ENCODE measurements at regions not wholly inside any gene's neighbourhood (a gene's known extent, or its start where the extent isn't known, plus 50 kb on each side); places are given as distances from the start of the nearest gene placed in this dataset.

- peaks cover 3% of the 10 kb centered on the region for H3K4me1 Mint-ChIP-seq (ENCODE audit: low read depth)
- no peak overlapping the region for H3K4me3 Mint-ChIP-seq
- peaks cover 24% of the 10 kb centered on the region for H3K36me3 Mint-ChIP-seq (ENCODE audit: low read depth)
- H3K9me3 Mint-ChIP-seq = peaks cover 41% of the 10 kb centered on the region
- H3K27ac Mint-ChIP-seq = no peak overlapping the region
- no peak for DNase-seq (ENCODE audit: low spot score)
- no peaks in the 10 kb centered on the region for H3K27me3 Mint-ChIP-seq (ENCODE audit: low read depth)
Observed at GRCh38 chr4:123043013-123043412, 120.6 kb upstream of the NUDT6 start.

- Mint-ChIP-seq H3K4me1 (ENCODE audit: low read depth) (peaks cover 3% of the 10 kb centered on the region), H3K36me3 (ENCODE audit: low read depth) (peaks cover 27% of the 10 kb centered on the region), H3K9me3 (peaks cover 50% of the 10 kb centered on the region), H3K27ac (no peak overlapping the region), H3K27me3 (ENCODE audit: low read depth) (no peaks in the 10 kb centered on the region), H3K4me3 (no peak overlapping the region)
- DNase-seq (ENCODE audit: low spot score) = no peak
Observed at GRCh38 chr4:123043793-123044425, 121.5 kb upstream of the NUDT6 start.

GRCh38 chr4:123046096-123046495, 123.7 kb upstream of the NUDT6 start:
- H3K27ac Mint-ChIP-seq = no peak overlapping the region
- H3K9me3 Mint-ChIP-seq = peaks cover 71% of the 10 kb centered on the region
- no peaks in the 10 kb centered on the region for H3K27me3 Mint-ChIP-seq (ENCODE audit: low read depth)
- no peak for DNase-seq (ENCODE audit: low spot score)
- no peak overlapping the region for H3K4me3 Mint-ChIP-seq
- H3K36me3 Mint-ChIP-seq (ENCODE audit: low read depth) = peaks cover 35% of the 10 kb centered on the region
- H3K4me1 Mint-ChIP-seq (ENCODE audit: low read depth) = peaks cover 3% of the 10 kb centered on the region

- no peak overlapping the region for H3K4me3 Mint-ChIP-seq
- DNase-seq (ENCODE audit: low spot score) = no peak
- H3K9me3 Mint-ChIP-seq = peaks cover 57% of the 10 kb centered on the region
- peaks cover 35% of the 10 kb centered on the region for H3K36me3 Mint-ChIP-seq (ENCODE audit: low read depth)
- no peaks in the 10 kb centered on the region for H3K27me3 Mint-ChIP-seq (ENCODE audit: low read depth)
- no peaks in the 10 kb centered on the region for H3K4me1 Mint-ChIP-seq (ENCODE audit: low read depth)
- H3K27ac Mint-ChIP-seq = no peak overlapping the region
Observed at GRCh38 chr4:123050018-123050417, 127.6 kb upstream of the NUDT6 start.

GRCh38 chr4:123052007-123052406, 129.6 kb upstream of the NUDT6 start:
- H3K4me1 Mint-ChIP-seq (ENCODE audit: low read depth) = no peaks in the 10 kb centered on the region
- no peaks in the 10 kb centered on the region for H3K27me3 Mint-ChIP-seq (ENCODE audit: low read depth)
- no peak overlapping the region for H3K4me3 Mint-ChIP-seq
- H3K36me3 Mint-ChIP-seq (ENCODE audit: low read depth) = peaks cover 33% of the 10 kb centered on the region
- H3K9me3 Mint-ChIP-seq = peaks cover 53% of the 10 kb centered on the region
- no peak overlapping the region for H3K27ac Mint-ChIP-seq
- DNase-seq (ENCODE audit: low spot score) = no peak

GRCh38 chr4:123055943-123056342, 133.5 kb upstream of the NUDT6 start:
- H3K36me3 Mint-ChIP-seq (ENCODE audit: low read depth) = peaks cover 44% of the 10 kb centered on the region
- no peak for DNase-seq (ENCODE audit: low spot score)
- no peaks in the 10 kb centered on the region for H3K4me1 Mint-ChIP-seq (ENCODE audit: low read depth)
- no peaks in the 10 kb centered on the region for H3K27me3 Mint-ChIP-seq (ENCODE audit: low read depth)
- H3K27ac Mint-ChIP-seq = no peak overlapping the region
- no peak overlapping the region for H3K4me3 Mint-ChIP-seq
- H3K9me3 Mint-ChIP-seq = peaks cover 35% of the 10 kb centered on the region

- no peaks in the 10 kb centered on the region for H3K4me1 Mint-ChIP-seq (ENCODE audit: low read depth)
- no peaks in the 10 kb centered on the region for H3K27me3 Mint-ChIP-seq (ENCODE audit: low read depth)
- H3K4me3 Mint-ChIP-seq = no peak overlapping the region
- peaks cover 21% of the 10 kb centered on the region for H3K9me3 Mint-ChIP-seq
- DNase-seq (ENCODE audit: low spot score) = no peak
- peaks cover 30% of the 10 kb centered on the region for H3K36me3 Mint-ChIP-seq (ENCODE audit: low read depth)
- no peak overlapping the region for H3K27ac Mint-ChIP-seq
Observed at GRCh38 chr4:123060039-123060770, 137.8 kb upstream of the NUDT6 start.

GRCh38 chr4:123064390-123064789, 142.0 kb upstream of the NUDT6 start:
- no peak for DNase-seq (ENCODE audit: low spot score)
- Mint-ChIP-seq H3K27ac (no peak overlapping the region), H3K27me3 (ENCODE audit: low read depth) (no peaks in the 10 kb centered on the region), H3K36me3 (ENCODE audit: low read depth) (peaks cover 13% of the 10 kb centered on the region), H3K4me1 (ENCODE audit: low read depth) (no peaks in the 10 kb centered on the region), H3K9me3 (peaks cover 10% of the 10 kb centered on the region), H3K4me3 (no peak overlapping the region)

- Mint-ChIP-seq H3K27me3 (ENCODE audit: low read depth) (no peaks in the 10 kb centered on the region), H3K9me3 (no peaks in the 10 kb centered on the region), H3K36me3 (ENCODE audit: low read depth) (no peaks in the 10 kb centered on the region), H3K27ac (no peak overlapping the region), H3K4me3 (no peak overlapping the region), H3K4me1 (ENCODE audit: low read depth) (no peaks in the 10 kb centered on the region)
- DNase-seq (ENCODE audit: low spot score) = no peak
Observed at GRCh38 chr4:123068081-123068480, 145.7 kb upstream of the NUDT6 start.

GRCh38 chr4:123072060-123072459, 149.7 kb upstream of the NUDT6 start:
- Mint-ChIP-seq H3K4me1 (ENCODE audit: low read depth) (no peaks in the 10 kb centered on the region), H3K9me3 (no peaks in the 10 kb centered on the region), H3K4me3 (no peak overlapping the region)

GRCh38 chr4:123073650-123074049, 151.3 kb upstream of the NUDT6 start:
- Mint-ChIP-seq H3K4me3 (no peak overlapping the region), H3K4me1 (ENCODE audit: low read depth) (no peaks in the 10 kb centered on the region), H3K36me3 (ENCODE audit: low read depth) (no peaks in the 10 kb centered on the region), H3K27ac (no peak overlapping the region), H3K9me3 (no peaks in the 10 kb centered on the region), H3K27me3 (ENCODE audit: low read depth) (no peaks in the 10 kb centered on the region)
- DNase-seq (ENCODE audit: low spot score) = no peak

More at GRCh38 chr4:123072060-123072459, 149.7 kb upstream of the NUDT6 start:
- Mint-ChIP-seq H3K27me3 (ENCODE audit: low read depth) (no peaks in the 10 kb centered on the region), H3K36me3 (ENCODE audit: low read depth) (no peaks in the 10 kb centered on the region), H3K27ac (no peak overlapping the region)
- no peak for DNase-seq (ENCODE audit: low spot score)

GRCh38 chr4:123077330-123077729, 154.9 kb upstream of the NUDT6 start:
- Mint-ChIP-seq H3K27ac (no peak overlapping the region), H3K9me3 (no peaks in the 10 kb centered on the region), H3K4me1 (ENCODE audit: low read depth) (no peaks in the 10 kb centered on the region), H3K36me3 (ENCODE audit: low read depth) (peaks cover 4% of the 10 kb centered on the region), H3K27me3 (ENCODE audit: low read depth) (no peaks in the 10 kb centered on the region), H3K4me3 (no peak overlapping the region)
- DNase-seq (ENCODE audit: low spot score) = no peak

GRCh38 chr4:123081971-123082370, 159.6 kb upstream of the NUDT6 start:
- no peak overlapping the region for H3K27ac Mint-ChIP-seq
- peaks cover 2% of the 10 kb centered on the region for H3K4me1 Mint-ChIP-seq (ENCODE audit: low read depth)
- no peaks in the 10 kb centered on the region for H3K27me3 Mint-ChIP-seq (ENCODE audit: low read depth)
- peaks cover 8% of the 10 kb centered on the region for H3K36me3 Mint-ChIP-seq (ENCODE audit: low read depth)
- H3K4me3 Mint-ChIP-seq = no peak overlapping the region
- no peaks in the 10 kb centered on the region for H3K9me3 Mint-ChIP-seq
- no peak for DNase-seq (ENCODE audit: low spot score)

- Mint-ChIP-seq H3K9me3 (no peaks in the 10 kb centered on the region), H3K36me3 (ENCODE audit: low read depth) (peaks cover 10% of the 10 kb centered on the region), H3K27me3 (ENCODE audit: low read depth) (no peaks in the 10 kb centered on the region), H3K27ac (no peak overlapping the region), H3K4me3 (no peak overlapping the region), H3K4me1 (ENCODE audit: low read depth) (peaks cover 2% of the 10 kb centered on the region)
- DNase-seq (ENCODE audit: low spot score) = no peak
Observed at GRCh38 chr4:123083646-123084045, 161.2 kb upstream of the NUDT6 start.
